Colonic mucosa (tissue), 4 donors: ENCODE measurements at regions not wholly inside any gene's neighbourhood (a gene's known extent, or its start where the extent isn't known, plus 50 kb on each side); places are given as distances from the start of the nearest gene placed in this dataset.

Experiments
- DNase-seq: peaks from one replicate; pipeline ENCODE4 v3.0.0-alpha.2; 2020
- H3K27ac ChIP-seq: fragments of 200-600 bp; one replicate; pipeline ENCODE4 v1.8.0; 2021
- H3K27me3 ChIP-seq: fragments of 200-600 bp; one replicate; pipeline ENCODE4 v1.8.0; 2021
- H3K36me3 ChIP-seq: fragments of 200-600 bp; one replicate; pipeline ENCODE4 v1.8.0; 2021
- H3K4me1 ChIP-seq: fragments of 200-600 bp; one replicate; pipeline ENCODE4 v1.8.0; 2021; ENCODE audit warnings: mild to moderate bottlenecking
- H3K4me3 ChIP-seq: fragments of 200-600 bp; one replicate; pipeline ENCODE4 v1.8.0; 2021
- H3K9ac ChIP-seq, 2 donors: one replicate each; pipeline ENCODE4 v1.7.0; 2013; ENCODE audit warnings: control low read depth in 2 of 2, low read depth in 2 of 2, low read length in 2 of 2
- H3K9me3 ChIP-seq: fragments of 200-600 bp; one replicate; pipeline ENCODE4 v1.8.0; 2021
- intact Hi-C: fragments of 100-400 bp; cut with DNase I; formaldehyde crosslinking; loops from one replicate; pipeline ENCODE4 v1.14.1; 2022
- TF ChIP-seq, protein P1 (sequence below): fragments of 200-600 bp; IDR thresholded peaks from one replicate; pipeline ENCODE4 v1.8.0; 2022; ENCODE audit warnings: antibody characterized with exemption, mild to moderate bottlenecking
- donor health status: healthy.
- donor health status: DM: no; HTN: no; CAD: no.
- donor health status: DM: no; HTN: no; CAD: no.

DNA sequence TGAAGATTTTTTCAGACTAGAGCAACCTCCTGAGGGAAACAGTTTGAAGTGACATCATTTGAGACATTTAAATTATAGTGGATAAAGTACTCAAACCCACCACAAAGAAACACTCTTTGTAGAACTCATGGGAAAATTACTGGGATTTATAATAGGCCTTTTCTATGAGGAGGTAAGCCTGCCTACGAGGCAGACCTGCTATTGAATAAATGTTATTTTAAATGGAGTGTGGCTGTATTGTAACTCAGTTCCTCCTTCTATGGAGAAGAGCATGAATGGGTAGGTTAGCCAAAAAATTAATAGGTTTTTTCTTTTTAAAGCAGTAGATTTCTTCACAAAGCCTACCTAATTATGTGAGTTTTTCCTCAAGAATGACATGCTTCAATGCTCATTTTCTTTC is 63.7 kb upstream of the PLEKHA5 start:
- Histone ChIP-seq H3K9ac (no peak overlapping the region), H3K4me1 (no peaks in the 10 kb centered on the region), H3K4me3 (no peak overlapping the region), H3K9me3 (no peaks in the 10 kb centered on the region), H3K27ac (no peak overlapping the region), H3K36me3 (no peaks in the 10 kb centered on the region), H3K27me3 (no peaks in the 10 kb centered on the region)
- TF ChIP-seq, protein P1, sequence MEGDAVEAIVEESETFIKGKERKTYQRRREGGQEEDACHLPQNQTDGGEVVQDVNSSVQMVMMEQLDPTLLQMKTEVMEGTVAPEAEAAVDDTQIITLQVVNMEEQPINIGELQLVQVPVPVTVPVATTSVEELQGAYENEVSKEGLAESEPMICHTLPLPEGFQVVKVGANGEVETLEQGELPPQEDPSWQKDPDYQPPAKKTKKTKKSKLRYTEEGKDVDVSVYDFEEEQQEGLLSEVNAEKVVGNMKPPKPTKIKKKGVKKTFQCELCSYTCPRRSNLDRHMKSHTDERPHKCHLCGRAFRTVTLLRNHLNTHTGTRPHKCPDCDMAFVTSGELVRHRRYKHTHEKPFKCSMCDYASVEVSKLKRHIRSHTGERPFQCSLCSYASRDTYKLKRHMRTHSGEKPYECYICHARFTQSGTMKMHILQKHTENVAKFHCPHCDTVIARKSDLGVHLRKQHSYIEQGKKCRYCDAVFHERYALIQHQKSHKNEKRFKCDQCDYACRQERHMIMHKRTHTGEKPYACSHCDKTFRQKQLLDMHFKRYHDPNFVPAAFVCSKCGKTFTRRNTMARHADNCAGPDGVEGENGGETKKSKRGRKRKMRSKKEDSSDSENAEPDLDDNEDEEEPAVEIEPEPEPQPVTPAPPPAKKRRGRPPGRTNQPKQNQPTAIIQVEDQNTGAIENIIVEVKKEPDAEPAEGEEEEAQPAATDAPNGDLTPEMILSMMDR = no peak
- intact Hi-C loops = no loop called here
- no peak for DNase-seq

DNA sequence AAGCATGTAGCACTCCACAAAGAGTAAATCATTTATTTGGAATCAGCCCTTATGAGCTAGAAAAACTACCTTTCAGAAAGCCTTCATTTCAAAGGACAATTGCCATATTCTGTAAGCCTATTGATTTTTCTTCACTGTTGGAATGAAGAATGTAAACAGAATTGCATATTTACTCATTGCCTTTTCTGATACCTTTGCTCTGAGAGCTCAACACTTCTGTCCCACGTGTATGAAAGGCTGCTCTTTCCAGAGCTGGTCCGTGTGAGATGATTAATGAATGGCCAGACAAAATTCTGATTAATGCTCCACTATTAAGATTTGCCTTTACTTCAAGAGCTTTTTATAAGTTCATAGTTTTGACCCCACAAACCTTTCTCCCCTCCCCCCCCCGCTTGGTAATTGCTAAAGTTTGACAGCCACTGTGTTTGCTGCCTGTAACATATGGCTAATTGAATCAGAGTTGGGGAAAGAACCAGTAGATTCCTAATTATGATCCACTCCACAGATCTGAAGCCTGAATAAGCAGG is 63.0 kb upstream of the PLEKHA5 start:
- Histone ChIP-seq H3K9ac (no peak overlapping the region), H3K9me3 (no peaks in the 10 kb centered on the region), H3K27me3 (no peaks in the 10 kb centered on the region), H3K36me3 (no peaks in the 10 kb centered on the region), H3K4me3 (no peak overlapping the region), H3K27ac (no peak overlapping the region), H3K4me1 (no peaks in the 10 kb centered on the region)
- intact Hi-C loops = no loop called here
- DNase-seq = no peak
- TF ChIP-seq, protein P1 = no peak

DNA sequence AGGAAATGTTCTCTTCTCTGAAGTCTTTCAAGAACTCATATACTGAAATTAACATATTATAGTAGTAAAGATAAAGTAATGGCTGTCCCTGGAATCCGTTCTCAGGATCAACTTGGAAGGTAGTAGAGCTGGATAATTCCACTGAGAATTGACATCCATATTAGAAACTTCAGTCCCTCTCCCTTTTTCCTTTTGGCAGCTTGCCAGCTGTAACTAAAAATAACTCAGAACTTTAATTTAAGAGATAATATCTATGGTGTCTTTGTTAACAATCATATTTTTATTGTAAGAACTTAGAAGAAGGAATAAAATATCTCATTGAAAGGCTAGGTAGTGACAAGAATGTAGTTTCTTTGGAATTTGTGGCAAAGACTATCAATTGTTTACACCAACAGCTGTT is 61.4 kb upstream of the PLEKHA5 start:
- no peak overlapping the region for H3K4me3 ChIP-seq
- no peaks in the 10 kb centered on the region for H3K27me3 ChIP-seq
- no peak overlapping the region for H3K9ac ChIP-seq
- intact Hi-C loops = no loop called here
- H3K4me1 ChIP-seq = no peaks in the 10 kb centered on the region
- H3K36me3 ChIP-seq = no peaks in the 10 kb centered on the region
- no peak for DNase-seq
- TF ChIP-seq, protein P1 = no peak
- no peak overlapping the region for H3K27ac ChIP-seq
- H3K9me3 ChIP-seq = no peaks in the 10 kb centered on the region

DNA sequence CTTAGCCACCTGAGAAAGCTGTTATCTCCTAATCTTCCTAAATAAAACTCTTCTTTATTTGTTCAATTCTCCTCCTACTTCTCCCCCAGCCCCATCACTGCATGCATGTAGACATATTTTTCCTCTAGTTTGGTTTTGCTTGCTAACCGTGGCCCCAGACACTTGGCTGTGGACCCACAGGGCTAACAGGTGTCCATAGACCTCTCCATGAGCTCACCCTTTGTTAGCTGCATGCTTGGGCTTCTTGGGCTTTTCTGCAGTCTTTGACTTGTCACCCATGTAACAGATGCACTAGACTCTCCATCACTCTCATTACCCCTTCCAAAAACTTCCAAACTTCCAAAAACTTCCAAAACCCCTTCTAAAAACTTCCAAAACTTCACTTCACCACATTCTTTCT is 59.2 kb upstream of the PLEKHA5 start:
- TF ChIP-seq, protein P1 = no peak
- H3K9ac ChIP-seq = no peak overlapping the region
- no peak for DNase-seq

DNA sequence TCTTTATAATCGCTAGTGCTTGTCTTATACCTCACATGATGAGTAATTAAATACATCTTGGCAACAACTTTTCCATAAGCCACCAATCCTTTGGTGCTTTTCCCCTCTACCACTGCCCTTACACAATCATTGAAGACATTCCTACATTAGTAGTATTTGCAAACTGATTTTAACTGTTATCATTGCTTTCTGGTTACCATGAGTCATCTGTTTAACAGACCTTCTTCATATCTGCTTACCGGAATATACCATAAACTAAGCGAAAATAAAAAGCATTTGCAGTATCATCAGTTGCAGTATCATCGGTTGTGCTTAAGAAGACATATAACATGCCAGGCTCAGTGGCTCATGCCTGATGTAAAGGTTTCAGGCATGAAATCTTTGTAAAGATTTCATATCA is 54.8 kb upstream of the PLEKHA5 start:
- intact Hi-C loops = no loop called here
- DNase-seq = no peak
- no peak overlapping the region for H3K27ac ChIP-seq
- no peak overlapping the region for H3K9ac ChIP-seq
- H3K4me3 ChIP-seq = no peak overlapping the region
- no peaks in the 10 kb centered on the region for H3K27me3 ChIP-seq
- no peaks in the 10 kb centered on the region for H3K36me3 ChIP-seq
- H3K9me3 ChIP-seq = no peaks in the 10 kb centered on the region
- TF ChIP-seq, protein P1 = no peak
- no peaks in the 10 kb centered on the region for H3K4me1 ChIP-seq

More for the DNA sequence above, 59.2 kb upstream of the PLEKHA5 start:
- Histone ChIP-seq H3K9me3 (no peaks in the 10 kb centered on the region), H3K36me3 (no peaks in the 10 kb centered on the region), H3K4me3 (no peak overlapping the region), H3K4me1 (no peaks in the 10 kb centered on the region), H3K27ac (no peak overlapping the region), H3K27me3 (no peaks in the 10 kb centered on the region)
- intact Hi-C loops = no loop called here
